Small intestine (tissue), 7 donors: ENCODE measurements at regions not wholly inside any gene's neighbourhood (a gene's known extent, or its start where the extent isn't known, plus 50 kb on each side); places are given as distances from the start of the nearest gene placed in this dataset.
"Not testable (repeated sequence)": the region's sequence is repeated elsewhere in the genome, so short reads cannot be mapped to it uniquely, and the experiment has no call there.

Source experiments
- DNase-seq, 2 donors: peaks; one replicate each; pipeline versions ENCODE4 v3.0.0 to v3.0.0-alpha.2; 2013
- FAIRE-seq: peaks from 2 replicates; lab custom pipeline; 2012; peaks lifted over from hg19 to GRCh38; lab: Jason Lieb, UNC
- H3K27ac ChIP-seq, 3 donors: one replicate each; pipeline ENCODE4 v1.5.1; 2013; ENCODE audit warnings: low read length in 2 of 3, mild to moderate bottlenecking in 2 of 3, control low read depth in 1 of 3, inconsistent platforms in 1 of 3, low read depth in 1 of 3, moderate library complexity in 1 of 3
- H3K27me3 ChIP-seq, 3 donors: one replicate each; pipeline ENCODE4 v1.6.1; 2013; ENCODE audit warnings: low read length in 3 of 3, inconsistent platforms in 1 of 3; ENCODE audit not compliant: control insufficient read depth in 3 of 3, insufficient read depth in 3 of 3
- H3K36me3 ChIP-seq, 3 donors: one replicate each; pipeline ENCODE4 v1.6.1; 2013; ENCODE audit warnings: low read length in 3 of 3, inconsistent platforms in 1 of 3, low read depth in 1 of 3, mild to moderate bottlenecking in 1 of 3, moderate library complexity in 1 of 3; ENCODE audit not compliant: control insufficient read depth in 3 of 3, insufficient read depth in 2 of 3
- H3K4me1 ChIP-seq, 3 donors: one replicate each; pipeline ENCODE4 v1.6.1; 2013; ENCODE audit warnings: low read length in 2 of 3, inconsistent platforms in 1 of 3, low read depth in 1 of 3, mild to moderate bottlenecking in 1 of 3, moderate library complexity in 1 of 3; ENCODE audit not compliant: control insufficient read depth in 3 of 3, insufficient read depth in 2 of 3
- H3K4me3 ChIP-seq, 3 donors: one replicate each; pipeline ENCODE4 v1.5.1; 2013; ENCODE audit warnings: low read length in 3 of 3, control low read depth in 1 of 3, inconsistent platforms in 1 of 3, low read depth in 1 of 3, mild to moderate bottlenecking in 1 of 3, moderate library complexity in 1 of 3
- H3K9me3 ChIP-seq, 2 donors: one replicate each; pipeline ENCODE4 v1.6.1; 2013; ENCODE audit warnings: low read depth in 1 of 2, low read length in 1 of 2; ENCODE audit not compliant: control insufficient read depth in 2 of 2, insufficient read depth in 1 of 2
- WGBS, 3 donors: extraction: QIAGEN DNeasy Blood & Tissue Kit; methylation state at CpG; one replicate each; pipeline ENCODE4 v1.1.7; 2013; 5-methylcytosine and 5-hydroxymethylcytosine counted together
- donor health status: healthy with polysubstance abuse.
- donor health status: control.
- donor health status: control.
- donor health status: Bipolar disorder and iron deficiency.
- donor health status: healthy.

GRCh38 chr10:38209332-38209731 is 115.2 kb downstream of the ZNF37A start:
- FAIRE-seq = no peak
- no peak for DNase-seq
- 47 to 52% (median 47%) methylated on average over 4 of the region's 4 CpGs for WGBS, 3 donors

GRCh38 chr10:38209748-38210147 is 115.6 kb downstream of the ZNF37A start:
- H3K36me3 ChIP-seq, H3K4me3 ChIP-seq, H3K27ac ChIP-seq, H3K9me3 ChIP-seq, H3K4me1 ChIP-seq, DNase-seq, H3K27me3 ChIP-seq: not testable (repeated sequence)
- FAIRE-seq = peak; percentile 23

More at GRCh38 chr10:38209332-38209731, 115.2 kb downstream of the ZNF37A start:
- Histone ChIP-seq H3K9me3 (peaks cover 0 to 10% of the 10 kb centered on the region in 2 donors), H3K4me3 (no peak overlapping the region), H3K4me1 (no peaks in the 10 kb centered on the region), H3K36me3 (no peaks in the 10 kb centered on the region), H3K27me3 (no peaks in the 10 kb centered on the region), H3K27ac (no peak overlapping the region)

GRCh38 chr10:38212460-38212859 is 118.3 kb downstream of the ZNF37A start:
- Histone ChIP-seq H3K9me3 (peaks cover 0 to 8% of the 10 kb centered on the region in 2 donors), H3K36me3 (no peaks in the 10 kb centered on the region), H3K4me3 (no peak overlapping the region), H3K4me1 (no peaks in the 10 kb centered on the region), H3K27me3 (no peaks in the 10 kb centered on the region), H3K27ac (no peak overlapping the region)
- WGBS, 3 donors = 76 to 90% (median 77%) methylated on average over 1 of the region's 1 CpG
- FAIRE-seq (no peak), DNase-seq (no peak)

GRCh38 chr10:38226385-38226784 is 132.2 kb downstream of the ZNF37A start:
- Histone ChIP-seq H3K9me3 (peaks cover 0 to 19% of the 10 kb centered on the region in 2 donors), H3K27me3 (no peaks in the 10 kb centered on the region), H3K36me3 (no peaks in the 10 kb centered on the region), H3K4me3 (no peak overlapping the region), H3K4me1 (no peaks in the 10 kb centered on the region), H3K27ac (no peak overlapping the region)
- 81 to 88% (median 88%) methylated on average over 2 of the region's 2 CpGs for WGBS, 3 donors
- DNase-seq = no peak
- FAIRE-seq = no peak

GRCh38 chr10:38228394-38228793 is 134.3 kb downstream of the ZNF37A start:
- WGBS, 3 donors = 80 to 89% (median 89%) methylated on average over 2 of the region's 2 CpGs
- DNase-seq (no peak), FAIRE-seq (peak; percentile 51)
- Histone ChIP-seq H3K4me1 (no peaks in the 10 kb centered on the region), H3K9me3 (peaks cover 0 to 19% of the 10 kb centered on the region in 2 donors), H3K4me3 (no peak overlapping the region), H3K36me3 (no peaks in the 10 kb centered on the region), H3K27me3 (no peaks in the 10 kb centered on the region), H3K27ac (no peak overlapping the region)

DNA sequence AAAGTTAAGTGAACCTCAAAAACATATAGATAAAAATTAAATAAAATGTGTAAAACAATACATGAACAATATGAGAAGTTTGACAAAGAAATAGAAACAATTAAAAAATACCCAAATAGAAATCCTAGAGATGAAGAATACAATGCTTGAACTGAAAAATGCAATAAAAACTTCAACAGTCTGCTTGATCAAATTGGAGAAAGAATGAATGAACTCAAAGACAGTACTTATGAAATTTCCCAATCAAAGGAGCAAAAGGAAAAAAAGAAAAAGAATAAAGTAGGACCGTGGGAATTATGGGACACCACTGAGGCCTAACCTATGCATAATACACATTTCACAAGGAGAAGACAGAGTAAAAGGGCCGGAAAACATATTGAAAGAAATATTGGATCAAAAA is 144.3 kb downstream of the ZNF37A start:
- not testable (repeated sequence) for H3K4me3 ChIP-seq, H3K27me3 ChIP-seq, DNase-seq, H3K4me1 ChIP-seq, H3K27ac ChIP-seq, H3K9me3 ChIP-seq, H3K36me3 ChIP-seq
- WGBS, 3 donors = 78 to 86% (median 83%) methylated on average over 2 of the region's 2 CpGs
- FAIRE-seq = peak; percentile 65

GRCh38 chr10:38242061-38242649 is 148.0 kb downstream of the ZNF37A start:
- not testable (repeated sequence) for H3K27me3 ChIP-seq, H3K36me3 ChIP-seq, H3K27ac ChIP-seq, DNase-seq, H3K4me1 ChIP-seq, FAIRE-seq, H3K9me3 ChIP-seq, H3K4me3 ChIP-seq
- 34 to 40% (median 39%) methylated on average over 2 of the region's 2 CpGs for WGBS, 3 donors

GRCh38 chr10:38248113-38248512 is 154.0 kb downstream of the ZNF37A start:
- not testable (repeated sequence) for FAIRE-seq, H3K9me3 ChIP-seq, H3K27me3 ChIP-seq, H3K4me3 ChIP-seq, H3K4me1 ChIP-seq, DNase-seq, H3K27ac ChIP-seq, H3K36me3 ChIP-seq
- WGBS, 3 donors = 36 to 48% (median 39%) methylated on average over 1 of the region's 1 CpG

GRCh38 chr10:38252551-38252950 is 158.4 kb downstream of the ZNF37A start:
- 46 to 56% (median 53%) methylated on average over 3 to 4 of the region's 6 CpGs for WGBS, 3 donors
- not testable (repeated sequence) for H3K27me3 ChIP-seq, FAIRE-seq, H3K4me1 ChIP-seq, DNase-seq, H3K4me3 ChIP-seq, H3K36me3 ChIP-seq, H3K9me3 ChIP-seq, H3K27ac ChIP-seq
